H1 (cell line): ENCODE measurements at regions not wholly inside any gene's neighbourhood (a gene's known extent, or its start where the extent isn't known, plus 50 kb on each side); places are given as distances from the start of the nearest gene placed in this dataset.

Experiments used
- CTCF ChIA-PET: fragments of 300-600 bp; sonication (Branson Sonifier 250); formaldehyde crosslinking; loops from one replicate; lab custom pipeline; 2021; ENCODE audit not compliant: partially characterized antibody; lab: Charles Lee
- POLR2A ChIA-PET: fragments of 300-600 bp; sonication (Branson Sonifier 250); formaldehyde crosslinking; loops from one replicate; lab custom pipeline; 2021; ENCODE audit warnings: inconsistent platforms; ENCODE audit not compliant: partially characterized antibody; lab: Charles Lee
- DNase-seq, 2 experiments: peaks; one replicate each; pipeline versions ENCODE4 v3.0.0 to v3.0.0-alpha.2; 2010 to 2022; ENCODE audit warnings: low spot score in 2 of 2, low read depth in 1 of 2, mixed read lengths in 1 of 2
- FAIRE-seq: peaks from 2 replicates; lab custom pipeline; 2011; peaks lifted over from hg19 to GRCh38; lab: Jason Lieb, UNC
- H2AFZ ChIP-seq: 2 replicates; pipeline ENCODE4 v1.8.1; 2012; ENCODE audit warnings: low read length, inconsistent platforms
- H2AK5ac ChIP-seq: 2 replicates; pipeline ENCODE4 v1.6.1; 2013; ENCODE audit warnings: low read depth, low read length
- H2BK120ac ChIP-seq: replicated peaks from 2 replicates; pipeline ENCODE3; 2013; ENCODE audit warnings: low read depth, low read length, inconsistent platforms
- H2BK12ac ChIP-seq: 2 replicates; pipeline ENCODE4 v1.6.1; 2013; ENCODE audit warnings: low read depth, low read length
- H2BK15ac ChIP-seq: 2 replicates; pipeline ENCODE4 v1.6.1; 2013; ENCODE audit warnings: low read length
- H2BK20ac ChIP-seq: 2 replicates; pipeline ENCODE4 v1.6.1; 2013; ENCODE audit warnings: low read length
- H2BK5ac ChIP-seq: 2 replicates; pipeline ENCODE4 v1.6.1; 2013; ENCODE audit warnings: low read depth, low read length
- H3K14ac ChIP-seq: 2 replicates; pipeline ENCODE4 v1.6.1; 2013; ENCODE audit warnings: inconsistent platforms; ENCODE audit not compliant: insufficient read length
- H3K18ac ChIP-seq: 2 replicates; pipeline ENCODE4 v1.6.1; 2013; ENCODE audit warnings: low read length; ENCODE audit errors: extremely low read depth
- H3K23ac ChIP-seq: 2 replicates; pipeline ENCODE4 v1.6.1; 2013; ENCODE audit warnings: inconsistent platforms; ENCODE audit not compliant: insufficient read length
- H3K23me2 ChIP-seq: 2 replicates; pipeline ENCODE4 v1.6.1; 2013; ENCODE audit warnings: low read depth, low read length
- H3K27ac ChIP-seq: 2 replicates; pipeline ENCODE4 v1.6.1; 2011; ENCODE audit warnings: low read depth, low read length, inconsistent platforms
- H3K27me3 ChIP-seq, 4 experiments: replicated peaks in 1 of 4; 1 replicate in 1 of 4; 2 replicates in 3 of 4; pipeline versions ENCODE4 v1.6.1 to v1.8.1; 2011 to 2013; ENCODE audit warnings: low read length in 3 of 4, mild to moderate bottlenecking in 3 of 4, inconsistent platforms in 2 of 4, mixed read lengths in 2 of 4, moderate library complexity in 1 of 4; ENCODE audit not compliant: control insufficient read depth in 3 of 4, insufficient read depth in 3 of 4; ENCODE audit errors: extremely low read depth in 1 of 4
- H3K36me3 ChIP-seq, 4 experiments: 2 replicates each; pipeline versions ENCODE4 v1.6.1 to v1.8.1; 2011 to 2013; ENCODE audit warnings: mild to moderate bottlenecking in 4 of 4, low read length in 3 of 4, moderate library complexity in 2 of 4, control low read depth in 1 of 4, inconsistent platforms in 1 of 4; ENCODE audit not compliant: insufficient read depth in 4 of 4, control insufficient read depth in 2 of 4
- H3K4ac ChIP-seq: replicated peaks from 2 replicates; pipeline ENCODE3; 2013; ENCODE audit warnings: low read length, low read depth, mixed read lengths, inconsistent platforms; ENCODE audit not compliant: insufficient read length
- H3K4me1 ChIP-seq, 4 experiments: replicated peaks in 1 of 4; 1 replicate in 1 of 4; 2 replicates in 3 of 4; pipeline versions ENCODE4 v1.6.1 to v1.8.1; 2011 to 2013; ENCODE audit warnings: low read length in 3 of 4, inconsistent platforms in 2 of 4, mixed read lengths in 1 of 4; ENCODE audit not compliant: insufficient read depth in 4 of 4, control insufficient read depth in 3 of 4
- H3K4me2 ChIP-seq, 2 experiments: 2 replicates each; pipeline versions ENCODE4 v1.6.1 to v1.8.1; 2011 to 2013; ENCODE audit warnings: low read depth in 2 of 2, low read length in 2 of 2, control low read depth in 1 of 2, inconsistent platforms in 1 of 2, mild to moderate bottlenecking in 1 of 2; ENCODE audit not compliant: insufficient read depth in 1 of 2
- H3K4me3 ChIP-seq, 4 experiments: fragments of 200-600, 300-600 bp in 1 of 4; sonication (generic), shearing (Covaris generic), sonication (Bioruptor Twin) in 1 of 4; 2 replicates each; pipeline versions ENCODE4 v1.5.1 to v1.8.1; 2011 to 2016; ENCODE audit warnings: low read length in 4 of 4, low read depth in 3 of 4, control low read depth in 2 of 4, inconsistent platforms in 2 of 4, mild to moderate bottlenecking in 2 of 4, mixed read lengths in 1 of 4, moderate library complexity in 1 of 4; ENCODE audit not compliant: insufficient read depth in 2 of 4; ENCODE audit errors: extremely low read depth in 1 of 4
- H3K56ac ChIP-seq: replicated peaks from 2 replicates; pipeline ENCODE3; 2013; ENCODE audit warnings: low read depth, mild to moderate bottlenecking, mixed read lengths, low read length, inconsistent platforms; ENCODE audit not compliant: insufficient read length
- H3K79me1 ChIP-seq: 2 replicates; pipeline ENCODE4 v1.6.1; 2013; ENCODE audit warnings: low read depth, low read length, control low read depth
- H3K79me2 ChIP-seq, 2 experiments: 2 replicates each; pipeline versions ENCODE4 v1.6.1 to v1.8.1; 2012 to 2013; ENCODE audit warnings: low read length in 2 of 2, mild to moderate bottlenecking in 2 of 2, inconsistent platforms in 1 of 2; ENCODE audit not compliant: insufficient read depth in 2 of 2, control insufficient read depth in 1 of 2
- H3K9ac ChIP-seq, 4 experiments: replicated peaks in 1 of 4; 1 replicate in 1 of 4; 2 replicates in 3 of 4; pipeline versions ENCODE4 v1.6.1 to v1.8.1; 2011 to 2013; ENCODE audit warnings: low read depth in 3 of 4, low read length in 3 of 4, control low read depth in 2 of 4, mild to moderate bottlenecking in 2 of 4, moderate library complexity in 2 of 4, inconsistent platforms in 1 of 4; ENCODE audit errors: extremely low read depth in 1 of 4
- H3K9me3 ChIP-seq, 2 experiments: 2 replicates each; pipeline versions ENCODE4 v1.6.1 to v1.8.1; 2012 to 2013; ENCODE audit warnings: mild to moderate bottlenecking in 2 of 2, moderate library complexity in 2 of 2, control low read depth in 1 of 2, inconsistent platforms in 1 of 2, low read depth in 1 of 2, low read length in 1 of 2, mixed read lengths in 1 of 2; ENCODE audit not compliant: insufficient read depth in 2 of 2
- H4K20me1 ChIP-seq, 2 experiments: replicated peaks in 1 of 2; 2 replicates each; pipeline versions ENCODE3 to v1.8.1; 2011 to 2013; ENCODE audit warnings: inconsistent platforms in 2 of 2, low read length in 2 of 2, mild to moderate bottlenecking in 1 of 2; ENCODE audit not compliant: insufficient read depth in 2 of 2, control insufficient read depth in 1 of 2
- H4K5ac ChIP-seq: 2 replicates; pipeline ENCODE4 v1.6.1; 2013; ENCODE audit warnings: low read length, low read depth, mixed read lengths, inconsistent platforms; ENCODE audit not compliant: insufficient read length
- H4K8ac ChIP-seq: 2 replicates; pipeline ENCODE4 v1.8.0; 2013; ENCODE audit warnings: mild to moderate bottlenecking, moderate library complexity, low read length, inconsistent platforms; ENCODE audit not compliant: insufficient read depth; ENCODE audit errors: extremely low read depth
- H4K91ac ChIP-seq: replicated peaks from 2 replicates; pipeline ENCODE3; 2013; ENCODE audit warnings: low read length, mixed read lengths, inconsistent platforms; ENCODE audit not compliant: insufficient read length
- GABPA ChIP-seq: IDR thresholded peaks from 2 replicates; pipeline ENCODE4 v1.6.1; 2011; ENCODE audit warnings: mild to moderate bottlenecking, low read length, moderate library complexity, borderline replicate concordance; ENCODE audit not compliant: insufficient read depth
- KDM4A ChIP-seq: IDR thresholded peaks from one replicate; pipeline ENCODE4 v1.7.1; 2012; ENCODE audit warnings: low read depth, mild to moderate bottlenecking, moderate library complexity, low read length, inconsistent platforms; ENCODE audit not compliant: severe bottlenecking
- PHF8 ChIP-seq: fragments of 200-600 bp; sonication (generic); conservative IDR thresholded peaks from 2 replicates; pipeline ENCODE4 v1.7.1; 2012; ENCODE audit warnings: low read depth, mild to moderate bottlenecking, inconsistent platforms, low read length, moderate library complexity
- SIN3A ChIP-seq, 2 experiments: IDR thresholded peaks in 1 of 2; conservative IDR thresholded peaks in 1 of 2; 2 replicates each; pipeline ENCODE4 v1.6.1; 2011 to 2012; ENCODE audit warnings: low read length in 2 of 2, improper control_type of control experiment in 1 of 2, low read depth in 1 of 2, mild to moderate bottlenecking in 1 of 2
- USF2 ChIP-seq: IDR thresholded peaks from 2 replicates; pipeline ENCODE4 v1.6.1; 2011; ENCODE audit warnings: low read length, improper control_type of control experiment
- ZNF274 ChIP-seq: IDR thresholded peaks from 2 replicates; pipeline ENCODE4 v1.7.0; 2012; ENCODE audit warnings: low read length, borderline replicate concordance; ENCODE audit errors: extremely low read depth
- WGBS, 2 experiments: shearing (Covaris generic) in 1 of 2; methylation state at CpG; one replicate each; pipeline versions ENCODE4 v1.1.6 to v1.1.7; 2013 to 2015; ENCODE audit warnings: low lambda C conversion rate in 2 of 2, mixed read lengths in 2 of 2, inconsistent platforms in 1 of 2, low coverage in 1 of 2, missing lambda C conversion rate in 1 of 2; ENCODE audit not compliant: insufficient replicate concordance in 2 of 2, insufficient coverage in 1 of 2, insufficient read length in 1 of 2; ENCODE audit errors: extremely low coverage in 1 of 2, missing lambda C conversion rate in 1 of 2; 5-methylcytosine and 5-hydroxymethylcytosine counted together

- Histone ChIP-seq H3K23me2 (no peaks in the 10 kb centered on the region), H2BK120ac (no peak overlapping the region), H3K79me2 (no peaks in the 10 kb centered on the region), H3K9me3 (no peaks in the 10 kb centered on the region), H3K36me3 (no peaks in the 10 kb centered on the region), H3K23ac (no peak overlapping the region), H3K9ac (no peak overlapping the region), H3K4me1 (no peaks in the 10 kb centered on the region), H2BK12ac (no peak overlapping the region), H2BK15ac (no peak overlapping the region), H4K20me1 (no peaks in the 10 kb centered on the region), H2AK5ac (no peak overlapping the region), H3K4ac (no peak overlapping the region), H3K14ac (no peak overlapping the region), H3K56ac (no peak overlapping the region), H2BK5ac (no peak overlapping the region), H2BK20ac (no peak overlapping the region), H2AFZ (no peak overlapping the region), H4K5ac (no peak overlapping the region), H3K79me1 (no peaks in the 10 kb centered on the region), H3K4me3 (no peak overlapping the region), H4K91ac (no peak overlapping the region), H3K18ac (no peak overlapping the region), H4K8ac (no peak overlapping the region), H3K27ac (no peak overlapping the region), H3K4me2 (no peak overlapping the region), H3K27me3 (no peaks in the 10 kb centered on the region)
- WGBS, 2 experiments, result 91% methylated on average over 3 of the region's 3 CpGs; no CpG with 5 or more reads in 1 of the 2 experiments
- POLR2A ChIA-PET, result no interaction called here
- DNase-seq (no peak), FAIRE-seq (no peak)
- CTCF ChIA-PET, result interaction anchor here (1.5 kb wide), 1 partner anchor 212 kb away, joined by 4 read pairs; no protein-coding TSS in a partner anchor
- TF ChIP-seq ZNF274 (no peak), KDM4A (no peak), GABPA (no peak), PHF8 (no peak), USF2 (no peak), SIN3A (conservative IDR thresholded peaks at IDR 0.05 in 1 of 2, IDR thresholded peaks at IDR 0.05 in 1 of 2; ENCODE audit: low read depth in 1 of 2, low read length in 2 of 2) (no peak)
These were observed 1154.6 kb downstream of the GALC start for GRCh38 chr14:86838363-86838762.
